SK-N-MC (cell line): ENCODE measurements at regions not wholly inside any gene's neighbourhood (a gene's known extent, or its start where the extent isn't known, plus 50 kb on each side); places are given as distances from the start of the nearest gene placed in this dataset.

Experiments used
- EZH2 ChIP-seq: fragments of 200-600 bp; sonication (generic); IDR thresholded peaks from one replicate; pipeline ENCODE4 v1.6.1; 2017; ENCODE audit warnings: antibody characterized with exemption
- FOXP2 ChIP-seq: optimal IDR thresholded peaks from 2 replicates; pipeline ENCODE3; 2011; ENCODE audit warnings: mild to moderate bottlenecking, moderate library complexity; ENCODE audit not compliant: insufficient read depth; ENCODE audit errors: extremely low read length, control extremely low read depth
- POLR2AphosphoS5 ChIP-seq: IDR thresholded peaks from 2 replicates; pipeline ENCODE4 v1.6.1; 2012; ENCODE audit warnings: mild to moderate bottlenecking, low read depth, low read length, borderline replicate concordance

- no peak for TF ChIP-seq EZH2
- TF ChIP-seq POLR2AphosphoS5 = no peak
- no peak for TF ChIP-seq FOXP2
These were observed 380.7 kb upstream of the SYT1 start for GRCh38 chr12:78483767-78484315.
